ENCODE measurements at regions not wholly inside any gene's neighbourhood (a gene's known extent, or its start where the extent isn't known, plus 50 kb on each side); places are given as distances from the start of the nearest gene placed in this dataset.
A peak's percentile ranks its signal among the peaks of the same experiment; 100 is the strongest.

GRCh38 chr13:23505007-23505406 lies 65.2 kb upstream of the TNFRSF19 start:
- no peak for TF ChIP-seq EZH2phosphoT487 (IDR thresholded peaks at IDR 0.05; ENCODE audit: insufficient read depth, low read depth)
- no peak for TF ChIP-seq EZH2 (IDR thresholded peaks at IDR 0.05; ENCODE audit: insufficient read depth, poor library complexity, severe bottlenecking)
- Histone ChIP-seq H3K79me2 (ENCODE audit: insufficient read depth) (no peaks in the 10 kb centered on the region), H3K9ac (peak overlapping the region; percentile 51), H4K20me1 (ENCODE audit: insufficient read depth) (no peaks in the 10 kb centered on the region), H3K27me3 (replicated peaks; ENCODE audit: insufficient read depth) (no peaks in the 10 kb centered on the region), H3K9me3 (ENCODE audit: low read depth) (no peaks in the 10 kb centered on the region), H3K4me1 (ENCODE audit: insufficient read depth) (peaks cover 52% of the 10 kb centered on the region), H3K27ac (peak overlapping the region; percentile 80), H3K36me3 (ENCODE audit: low read depth) (no peaks in the 10 kb centered on the region), H3K4me2 (ENCODE audit: unreplicated experiment) (peak overlapping the region; percentile 60), H3K4me3 (peak overlapping the region; percentile 25), H3F3A (ENCODE audit: insufficient read depth) (peaks cover 53% of the 10 kb centered on the region), H3K9me2 (ENCODE audit: insufficient read depth) (no peaks in the 10 kb centered on the region), H2AFZ (0 out of 2 replicates have a peak overlapping the region, but pooled peaks have one; percentile 13)
- in situ Hi-C loops (cut with MboI), result no loop called here
- WGBS, 2 experiments (ENCODE audit: low coverage in 1 of 2, low lambda C conversion rate in 2 of 2, missing lambda C conversion rate in 2 of 2), result 2 to 4% methylated on average over 8 of the region's 8 CpGs
- peak; percentile 72 for DNase-seq

DNA sequence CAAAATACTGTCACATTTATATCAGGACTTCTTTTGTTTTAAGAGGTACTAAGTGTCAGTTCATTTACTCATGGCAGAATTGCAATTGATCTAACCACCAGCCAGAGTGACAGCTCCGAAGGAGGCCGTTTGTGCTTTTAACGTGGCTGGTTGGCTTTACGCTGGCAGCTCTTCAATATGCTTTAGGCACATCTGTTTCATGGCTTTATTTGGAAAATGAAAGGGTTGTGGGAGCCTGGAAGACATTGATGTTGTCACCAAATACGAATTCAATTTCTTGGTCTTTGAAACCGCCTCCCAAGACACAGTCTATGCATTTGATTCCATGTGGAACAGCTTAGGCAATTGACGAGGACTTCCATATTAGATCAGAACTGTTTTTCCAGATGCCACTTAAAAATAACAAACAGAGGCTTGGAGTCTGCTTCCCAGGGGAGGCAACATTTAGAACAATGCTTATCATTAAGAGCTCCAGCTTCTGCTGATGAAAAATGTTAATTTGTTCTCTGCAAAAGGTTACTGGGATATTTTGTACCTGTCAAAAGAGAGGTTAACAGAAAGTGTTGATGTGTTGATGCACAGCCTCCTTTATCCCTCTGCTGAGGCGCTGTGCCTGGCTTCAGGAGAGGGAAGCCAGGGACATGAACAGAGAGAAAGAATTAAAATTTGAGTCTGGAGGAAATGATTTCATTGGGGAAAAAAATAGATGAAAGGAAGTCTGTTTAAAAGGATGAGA lies 64.0 kb upstream of the TNFRSF19 start:
- Histone ChIP-seq H3K9me3 (ENCODE audit: low read depth) (no peaks in the 10 kb centered on the region), H3K4me1 (ENCODE audit: insufficient read depth) (peaks cover 54% of the 10 kb centered on the region), H3F3A (ENCODE audit: insufficient read depth) (peaks cover 54% of the 10 kb centered on the region), H3K27ac (peak overlapping the region; percentile 80), H3K4me2 (ENCODE audit: unreplicated experiment) (peak overlapping the region; percentile 60), H3K9me2 (ENCODE audit: insufficient read depth) (no peaks in the 10 kb centered on the region), H3K9ac (peak overlapping the region; percentile 51), H3K36me3 (ENCODE audit: low read depth) (no peaks in the 10 kb centered on the region), H3K4me3 (no peak overlapping the region), H3K79me2 (ENCODE audit: insufficient read depth) (no peaks in the 10 kb centered on the region), H3K27me3 (replicated peaks; ENCODE audit: insufficient read depth) (no peaks in the 10 kb centered on the region), H2AFZ (peak overlapping the region; percentile 44), H4K20me1 (ENCODE audit: insufficient read depth) (no peaks in the 10 kb centered on the region)
- 13 to 17% methylated on average over 8 of the region's 8 CpGs for WGBS, 2 experiments (ENCODE audit: low coverage in 1 of 2, low lambda C conversion rate in 2 of 2, missing lambda C conversion rate in 2 of 2)
- DNase-seq, result peak; percentile 50
- TF ChIP-seq EZH2phosphoT487 (IDR thresholded peaks at IDR 0.05; ENCODE audit: insufficient read depth, low read depth), result no peak
- TF ChIP-seq EZH2 (IDR thresholded peaks at IDR 0.05; ENCODE audit: insufficient read depth, poor library complexity, severe bottlenecking), result no peak
- in situ Hi-C loops (cut with MboI), result no loop called here

GRCh38 chr13:23506807-23507291 lies 63.4 kb upstream of the TNFRSF19 start:
- in situ Hi-C loops (cut with MboI), result no loop called here

DNA sequence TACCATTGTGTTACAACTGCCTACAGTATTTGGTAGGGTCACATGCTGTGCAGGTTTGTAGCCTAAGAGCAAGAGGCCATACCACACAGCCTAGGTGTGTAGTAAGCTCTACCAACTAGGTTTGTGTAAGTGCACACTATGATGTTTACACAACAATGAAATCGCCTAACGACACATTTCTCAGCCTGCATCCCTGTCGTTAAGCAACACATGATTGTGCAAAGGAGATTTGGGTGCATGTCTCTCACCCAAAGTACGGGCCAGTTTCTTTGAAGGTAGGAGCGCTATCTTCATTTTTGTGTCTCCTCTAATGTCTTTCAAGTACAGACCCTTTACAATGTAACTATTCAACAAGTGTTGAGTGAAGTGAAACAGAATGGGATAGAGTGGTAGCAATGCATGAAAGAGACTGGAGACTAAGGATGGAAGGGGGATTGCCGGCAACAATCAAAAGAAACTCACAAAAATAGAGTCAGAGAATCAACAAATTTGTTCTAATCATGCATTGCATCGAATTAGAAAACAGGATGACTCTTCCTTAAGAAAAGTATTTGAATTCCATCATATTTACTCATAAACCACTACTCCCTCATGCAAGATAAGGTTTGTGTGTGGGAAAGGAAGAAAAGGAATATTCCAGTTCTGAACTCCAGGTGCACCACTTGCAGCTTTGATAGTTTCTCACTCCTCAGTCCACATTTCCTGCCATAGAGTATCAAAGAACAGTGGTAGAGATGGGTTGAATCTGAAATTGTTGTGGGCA lies 60.2 kb upstream of the TNFRSF19 start:
- peaks cover 40% of the 10 kb centered on the region for H3K4me1 ChIP-seq (ENCODE audit: insufficient read depth)
- H3K36me3 ChIP-seq (ENCODE audit: low read depth), result no peaks in the 10 kb centered on the region
- in situ Hi-C loops (cut with MboI), result no loop called here
- WGBS, 2 experiments (ENCODE audit: low coverage in 1 of 2, low lambda C conversion rate in 2 of 2, missing lambda C conversion rate in 2 of 2), result 66 to 70% methylated on average over 7 of the region's 7 CpGs
- H4K20me1 ChIP-seq (ENCODE audit: insufficient read depth), result no peaks in the 10 kb centered on the region
- H2AFZ ChIP-seq, result no peak overlapping the region
- no peaks in the 10 kb centered on the region for H3K79me2 ChIP-seq (ENCODE audit: insufficient read depth)
- no peak for TF ChIP-seq EZH2phosphoT487 (IDR thresholded peaks at IDR 0.05; ENCODE audit: insufficient read depth, low read depth)
- no peak for TF ChIP-seq EZH2 (IDR thresholded peaks at IDR 0.05; ENCODE audit: insufficient read depth, poor library complexity, severe bottlenecking)
- peak overlapping the region; percentile 64 for H3K9ac ChIP-seq
- H3K4me3 ChIP-seq, result peak overlapping the region; percentile 7; the same call in 1 of the 2 replicates
- H3K9me2 ChIP-seq (ENCODE audit: insufficient read depth), result no peaks in the 10 kb centered on the region
- H3K27me3 ChIP-seq (replicated peaks; ENCODE audit: insufficient read depth), result no peaks in the 10 kb centered on the region
- peaks cover 40% of the 10 kb centered on the region for H3F3A ChIP-seq (ENCODE audit: insufficient read depth)
- no peaks in the 10 kb centered on the region for H3K9me3 ChIP-seq (ENCODE audit: low read depth)
- peak overlapping the region; percentile 63 for H3K4me2 ChIP-seq (ENCODE audit: unreplicated experiment)
- H3K27ac ChIP-seq, result peak overlapping the region; percentile 83
- DNase-seq, result peak; percentile 82

More at GRCh38 chr13:23506807-23507291, 63.4 kb upstream of the TNFRSF19 start:
- 61 to 66% methylated on average over 11 of the region's 11 CpGs for WGBS, 2 experiments (ENCODE audit: low coverage in 1 of 2, low lambda C conversion rate in 2 of 2, missing lambda C conversion rate in 2 of 2)
- Histone ChIP-seq H3K27me3 (replicated peaks; ENCODE audit: insufficient read depth) (no peaks in the 10 kb centered on the region), H3K36me3 (ENCODE audit: low read depth) (no peaks in the 10 kb centered on the region), H3K4me1 (ENCODE audit: insufficient read depth) (peaks cover 54% of the 10 kb centered on the region), H3K9me2 (ENCODE audit: insufficient read depth) (no peaks in the 10 kb centered on the region), H3K4me2 (ENCODE audit: unreplicated experiment) (no peak overlapping the region), H3F3A (ENCODE audit: insufficient read depth) (peaks cover 53% of the 10 kb centered on the region), H3K27ac (peak overlapping the region; percentile 80), H3K4me3 (no peak overlapping the region), H3K79me2 (ENCODE audit: insufficient read depth) (no peaks in the 10 kb centered on the region), H3K9me3 (ENCODE audit: low read depth) (no peaks in the 10 kb centered on the region), H3K9ac (peak overlapping the region; percentile 51), H4K20me1 (ENCODE audit: insufficient read depth) (no peaks in the 10 kb centered on the region), H2AFZ (peak overlapping the region; percentile 44)
- DNase-seq, result peak; percentile 81
- no peak for TF ChIP-seq EZH2phosphoT487 (IDR thresholded peaks at IDR 0.05; ENCODE audit: insufficient read depth, low read depth)

Data from GM23248 (cell line).